OCI-LY1 (cell line): ENCODE measurements at regions not wholly inside any gene's neighbourhood (a gene's known extent, or its start where the extent isn't known, plus 50 kb on each side); places are given as distances from the start of the nearest gene placed in this dataset.

Source experiments
- EZH2 ChIP-seq: fragments of 200-600 bp; sonication (generic), shearing (Covaris generic); IDR thresholded peaks from 2 replicates; pipeline ENCODE4 v1.8.0; 2017; ENCODE audit warnings: borderline replicate concordance, mixed run types, mild to moderate bottlenecking, antibody characterized with exemption, low read length, moderate library complexity, mixed read lengths
- TF ChIP-seq, protein P1 (sequence below): fragments of 200-600 bp; sonication (generic), shearing (Covaris generic); IDR thresholded peaks from 2 replicates; pipeline ENCODE4 v1.5.1; 2017; ENCODE audit warnings: mild to moderate bottlenecking, antibody characterized with exemption, low read length, moderate library complexity, mixed read lengths

DNA sequence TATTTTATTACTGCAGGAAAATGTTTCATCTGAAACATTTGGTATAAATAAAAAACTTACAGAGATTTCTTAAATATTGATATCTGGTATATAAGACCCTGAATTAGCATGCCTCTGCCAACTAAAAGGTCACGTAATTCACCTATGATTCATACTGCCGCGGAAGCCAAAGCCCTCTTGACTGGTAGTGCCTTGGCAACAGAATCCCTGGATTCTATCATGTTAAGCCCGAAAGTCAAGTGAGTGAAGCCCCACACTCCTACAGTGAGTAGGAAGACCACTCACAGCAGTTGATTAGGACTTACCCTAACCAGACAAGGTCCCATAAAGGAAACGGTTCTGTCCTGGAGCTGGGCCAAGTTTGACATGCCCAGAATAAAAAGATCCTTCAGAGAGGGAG lies 175.6 kb upstream of the NREP start:
- TF ChIP-seq, protein P1, sequence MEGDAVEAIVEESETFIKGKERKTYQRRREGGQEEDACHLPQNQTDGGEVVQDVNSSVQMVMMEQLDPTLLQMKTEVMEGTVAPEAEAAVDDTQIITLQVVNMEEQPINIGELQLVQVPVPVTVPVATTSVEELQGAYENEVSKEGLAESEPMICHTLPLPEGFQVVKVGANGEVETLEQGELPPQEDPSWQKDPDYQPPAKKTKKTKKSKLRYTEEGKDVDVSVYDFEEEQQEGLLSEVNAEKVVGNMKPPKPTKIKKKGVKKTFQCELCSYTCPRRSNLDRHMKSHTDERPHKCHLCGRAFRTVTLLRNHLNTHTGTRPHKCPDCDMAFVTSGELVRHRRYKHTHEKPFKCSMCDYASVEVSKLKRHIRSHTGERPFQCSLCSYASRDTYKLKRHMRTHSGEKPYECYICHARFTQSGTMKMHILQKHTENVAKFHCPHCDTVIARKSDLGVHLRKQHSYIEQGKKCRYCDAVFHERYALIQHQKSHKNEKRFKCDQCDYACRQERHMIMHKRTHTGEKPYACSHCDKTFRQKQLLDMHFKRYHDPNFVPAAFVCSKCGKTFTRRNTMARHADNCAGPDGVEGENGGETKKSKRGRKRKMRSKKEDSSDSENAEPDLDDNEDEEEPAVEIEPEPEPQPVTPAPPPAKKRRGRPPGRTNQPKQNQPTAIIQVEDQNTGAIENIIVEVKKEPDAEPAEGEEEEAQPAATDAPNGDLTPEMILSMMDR = no peak
- TF ChIP-seq EZH2 = no peak
